ENCODE measurements at regions not wholly inside any gene's neighbourhood (a gene's known extent, or its start where the extent isn't known, plus 50 kb on each side); places are given as distances from the start of the nearest gene placed in this dataset.

DNA sequence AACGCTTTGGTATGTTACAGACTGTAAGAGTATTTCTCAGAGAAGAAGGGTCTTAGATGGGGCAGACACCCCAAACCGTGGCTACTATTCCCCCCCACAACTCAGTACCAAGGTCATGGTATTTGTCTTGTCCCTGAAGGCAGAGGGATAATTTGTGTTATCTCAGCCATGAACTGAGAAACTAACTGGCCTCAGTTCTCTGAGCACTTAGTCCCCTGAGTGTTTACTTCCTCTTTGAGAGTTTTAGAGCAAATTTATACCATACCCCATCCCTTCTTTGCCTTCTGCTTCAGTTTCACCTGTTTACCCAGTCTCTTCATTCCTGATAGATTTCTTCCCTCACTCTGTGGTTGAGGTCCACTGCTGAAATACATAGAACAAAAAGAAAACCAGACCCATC, 183.9 kb downstream of the LRRC70 start:
- TF ChIP-seq, protein P1, sequence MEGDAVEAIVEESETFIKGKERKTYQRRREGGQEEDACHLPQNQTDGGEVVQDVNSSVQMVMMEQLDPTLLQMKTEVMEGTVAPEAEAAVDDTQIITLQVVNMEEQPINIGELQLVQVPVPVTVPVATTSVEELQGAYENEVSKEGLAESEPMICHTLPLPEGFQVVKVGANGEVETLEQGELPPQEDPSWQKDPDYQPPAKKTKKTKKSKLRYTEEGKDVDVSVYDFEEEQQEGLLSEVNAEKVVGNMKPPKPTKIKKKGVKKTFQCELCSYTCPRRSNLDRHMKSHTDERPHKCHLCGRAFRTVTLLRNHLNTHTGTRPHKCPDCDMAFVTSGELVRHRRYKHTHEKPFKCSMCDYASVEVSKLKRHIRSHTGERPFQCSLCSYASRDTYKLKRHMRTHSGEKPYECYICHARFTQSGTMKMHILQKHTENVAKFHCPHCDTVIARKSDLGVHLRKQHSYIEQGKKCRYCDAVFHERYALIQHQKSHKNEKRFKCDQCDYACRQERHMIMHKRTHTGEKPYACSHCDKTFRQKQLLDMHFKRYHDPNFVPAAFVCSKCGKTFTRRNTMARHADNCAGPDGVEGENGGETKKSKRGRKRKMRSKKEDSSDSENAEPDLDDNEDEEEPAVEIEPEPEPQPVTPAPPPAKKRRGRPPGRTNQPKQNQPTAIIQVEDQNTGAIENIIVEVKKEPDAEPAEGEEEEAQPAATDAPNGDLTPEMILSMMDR (IDR thresholded peaks at IDR 0.05) = no peak
- TF ChIP-seq POLR2A (IDR thresholded peaks at IDR 0.05) (no peak), EP300 (IDR thresholded peaks at IDR 0.05; ENCODE audit: low read depth) (no peak)

Data from transverse colon (tissue), 3 donors.